GM23338 (cell line): ENCODE measurements at regions not wholly inside any gene's neighbourhood (a gene's known extent, or its start where the extent isn't known, plus 50 kb on each side); places are given as distances from the start of the nearest gene placed in this dataset.

Experiments used
- ATAC-seq: fragments of 200-7000 bp; cut with Tn5 transposase; 3 replicates; pipeline ENCODE4 v1.9.1; 2020
- DNase-seq: peaks from one replicate; pipeline ENCODE4 v3.0.0-alpha.2; 2015; ENCODE audit warnings: low spot score
- H2AFZ ChIP-seq: fragments of 200-600 bp; sonication (generic); 2 replicates; pipeline ENCODE4 v1.8.0; 2016; ENCODE audit warnings: antibody characterized with exemption, mild to moderate bottlenecking, moderate library complexity
- H3F3A ChIP-seq: fragments of 200-600 bp; sonication (generic); replicated peaks from 2 replicates; pipeline ENCODE4 v1.8.0; 2017; ENCODE audit warnings: antibody characterized with exemption, mixed run types, low read depth
- H3K27ac ChIP-seq: fragments of 200-600 bp; sonication (generic); 2 replicates; pipeline ENCODE4 v1.6.1; 2016; ENCODE audit warnings: low read depth
- H3K27me3 ChIP-seq: fragments of 200-600 bp; sonication (generic); 2 replicates; pipeline ENCODE4 v1.8.0; 2016; ENCODE audit warnings: mild to moderate bottlenecking, mixed run types, moderate library complexity; ENCODE audit not compliant: insufficient read depth
- H3K36me3 ChIP-seq: fragments of 200-600 bp; sonication (generic); 2 replicates; pipeline ENCODE4 v1.8.0; 2016; ENCODE audit warnings: mild to moderate bottlenecking; ENCODE audit not compliant: insufficient read depth
- H3K4me1 ChIP-seq: fragments of 200-600 bp; sonication (generic); 2 replicates; pipeline ENCODE4 v1.8.0; 2016; ENCODE audit warnings: mild to moderate bottlenecking, moderate library complexity; ENCODE audit not compliant: insufficient read depth
- H3K4me2 ChIP-seq: fragments of 200-600 bp; sonication (generic); 2 replicates; pipeline ENCODE4 v1.7.1; 2017; ENCODE audit warnings: mixed run types
- H3K4me3 ChIP-seq: fragments of 200-600 bp; sonication (generic); 2 replicates; pipeline ENCODE4 v1.6.1; 2016; ENCODE audit warnings: mixed run types
- H3K79me2 ChIP-seq: fragments of 200-600 bp; sonication (generic); replicated peaks from 2 replicates; pipeline ENCODE4 v1.8.0; 2017; ENCODE audit warnings: mild to moderate bottlenecking; ENCODE audit not compliant: insufficient read depth
- H3K9me2 ChIP-seq: fragments of 200-600 bp; sonication (generic); 2 replicates; pipeline ENCODE4 v1.8.0; 2017; ENCODE audit not compliant: insufficient read depth
- H4K20me1 ChIP-seq: fragments of 200-600 bp; sonication (generic); replicated peaks from 2 replicates; pipeline ENCODE4 v1.8.0; 2017; ENCODE audit warnings: mild to moderate bottlenecking; ENCODE audit not compliant: insufficient read depth
- H3K27ac Mint-ChIP-seq: 2 replicates; pipeline ENCODE4 v1.8.0; 2020; ENCODE audit warnings: inconsistent platforms, mild to moderate bottlenecking, moderate library complexity, mixed read lengths
- H3K27me3 Mint-ChIP-seq: 3 replicates; pipeline ENCODE4 v1.8.0; 2022; ENCODE audit warnings: low read depth, mild to moderate bottlenecking, moderate library complexity, mixed read lengths, inconsistent platforms; ENCODE audit not compliant: insufficient read depth, poor library complexity
- H3K36me3 Mint-ChIP-seq: 3 replicates; pipeline ENCODE4 v1.8.0; 2021; ENCODE audit warnings: low read depth, mild to moderate bottlenecking, inconsistent platforms, moderate library complexity, mixed read lengths
- H3K4me1 Mint-ChIP-seq: 3 replicates; pipeline ENCODE4 v1.8.0; 2020; ENCODE audit warnings: mild to moderate bottlenecking, inconsistent platforms, mixed read lengths
- H3K4me3 Mint-ChIP-seq: 3 replicates; pipeline ENCODE4 v1.8.0; 2021; ENCODE audit warnings: moderate library complexity, mild to moderate bottlenecking, inconsistent platforms, mixed read lengths
- H3K9me3 Mint-ChIP-seq: 3 replicates; pipeline ENCODE4 v1.8.0; 2020; ENCODE audit warnings: moderate library complexity, mild to moderate bottlenecking, inconsistent platforms, mixed read lengths
- CREB1 ChIP-seq: fragments of 250-450 bp; sonication (Bioruptor Pico); IDR thresholded peaks from 2 replicates; pipeline ENCODE4 v1.5.0; 2020; ENCODE audit warnings: low read depth, mild to moderate bottlenecking, moderate library complexity
- CTCF ChIP-seq, 2 experiments: fragments of 200-600 bp in 1 of 2; sonication (generic) in 1 of 2; conservative IDR thresholded peaks; 2 replicates each; pipeline versions ENCODE4 v1.5.1 to v1.6.1; 2016 to 2017; ENCODE audit warnings: antibody characterized with exemption in 2 of 2, low read depth in 2 of 2, mild to moderate bottlenecking in 2 of 2, moderate library complexity in 1 of 2
- ETS1 ChIP-seq: IDR thresholded peaks from 2 replicates; pipeline ENCODE4 v1.6.1; 2016; ENCODE audit warnings: antibody characterized with exemption
- JUNB ChIP-seq: IDR thresholded peaks from one replicate; pipeline ENCODE4 v1.6.1; 2016; ENCODE audit warnings: antibody characterized with exemption; ENCODE audit not compliant: unreplicated experiment
- NANOG ChIP-seq: IDR thresholded peaks from 2 replicates; pipeline ENCODE4 v1.6.1; 2016; ENCODE audit warnings: antibody characterized with exemption, borderline replicate concordance
- POLR2AphosphoS5 ChIP-seq: IDR thresholded peaks from 2 replicates; pipeline ENCODE4 v1.6.1; 2016; ENCODE audit warnings: antibody characterized with exemption, low read depth
- STAT1 ChIP-seq: IDR thresholded peaks from one replicate; pipeline ENCODE4 v1.6.1; 2016; ENCODE audit warnings: antibody characterized with exemption; ENCODE audit not compliant: unreplicated experiment
- ZNF331 ChIP-seq: fragments of 250-450 bp; sonication (Bioruptor Pico); IDR thresholded peaks from 2 replicates; pipeline ENCODE4 v1.5.0; 2020; ENCODE audit warnings: low read depth, mild to moderate bottlenecking, moderate library complexity
- TF ChIP-seq, protein P1 (sequence below): fragments of 250-450 bp; sonication (Bioruptor Pico); IDR thresholded peaks from 2 replicates; pipeline ENCODE4 v1.5.0; 2020; ENCODE audit warnings: mild to moderate bottlenecking, moderate library complexity

DNA sequence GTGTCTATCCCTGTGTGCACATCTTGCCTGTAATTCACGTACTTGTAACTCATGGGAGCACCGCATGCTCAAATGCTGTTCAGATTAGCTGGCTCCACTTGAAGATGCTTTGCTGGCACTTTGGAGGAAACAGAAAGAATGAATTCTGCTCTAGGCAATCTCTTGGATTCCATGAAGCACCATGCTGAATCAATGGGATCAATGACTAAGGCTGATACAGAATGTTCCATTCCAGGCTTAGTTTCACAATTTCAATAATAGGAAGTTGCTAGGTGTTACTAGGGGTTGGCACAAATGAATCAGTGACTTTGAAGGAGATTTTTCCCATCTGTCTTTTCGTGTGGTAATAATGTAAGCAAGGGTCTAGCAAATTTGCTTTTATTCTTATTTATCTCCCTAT lies 328.8 kb downstream of the OSR1 start:
- Histone ChIP-seq H4K20me1 (no peaks in the 10 kb centered on the region), H3K79me2 (no peaks in the 10 kb centered on the region), H3K27me3 (no peaks in the 10 kb centered on the region), H3K9me2 (peaks cover 17% of the 10 kb centered on the region), H3K36me3 (no peaks in the 10 kb centered on the region), H3K27ac (no peak overlapping the region), H3F3A (no peaks in the 10 kb centered on the region), H3K4me3 (no peak overlapping the region), H3K4me2 (no peak overlapping the region), H3K4me1 (no peaks in the 10 kb centered on the region), H2AFZ (no peak overlapping the region)
- no peak for TF ChIP-seq JUNB
- TF ChIP-seq, protein P1, sequence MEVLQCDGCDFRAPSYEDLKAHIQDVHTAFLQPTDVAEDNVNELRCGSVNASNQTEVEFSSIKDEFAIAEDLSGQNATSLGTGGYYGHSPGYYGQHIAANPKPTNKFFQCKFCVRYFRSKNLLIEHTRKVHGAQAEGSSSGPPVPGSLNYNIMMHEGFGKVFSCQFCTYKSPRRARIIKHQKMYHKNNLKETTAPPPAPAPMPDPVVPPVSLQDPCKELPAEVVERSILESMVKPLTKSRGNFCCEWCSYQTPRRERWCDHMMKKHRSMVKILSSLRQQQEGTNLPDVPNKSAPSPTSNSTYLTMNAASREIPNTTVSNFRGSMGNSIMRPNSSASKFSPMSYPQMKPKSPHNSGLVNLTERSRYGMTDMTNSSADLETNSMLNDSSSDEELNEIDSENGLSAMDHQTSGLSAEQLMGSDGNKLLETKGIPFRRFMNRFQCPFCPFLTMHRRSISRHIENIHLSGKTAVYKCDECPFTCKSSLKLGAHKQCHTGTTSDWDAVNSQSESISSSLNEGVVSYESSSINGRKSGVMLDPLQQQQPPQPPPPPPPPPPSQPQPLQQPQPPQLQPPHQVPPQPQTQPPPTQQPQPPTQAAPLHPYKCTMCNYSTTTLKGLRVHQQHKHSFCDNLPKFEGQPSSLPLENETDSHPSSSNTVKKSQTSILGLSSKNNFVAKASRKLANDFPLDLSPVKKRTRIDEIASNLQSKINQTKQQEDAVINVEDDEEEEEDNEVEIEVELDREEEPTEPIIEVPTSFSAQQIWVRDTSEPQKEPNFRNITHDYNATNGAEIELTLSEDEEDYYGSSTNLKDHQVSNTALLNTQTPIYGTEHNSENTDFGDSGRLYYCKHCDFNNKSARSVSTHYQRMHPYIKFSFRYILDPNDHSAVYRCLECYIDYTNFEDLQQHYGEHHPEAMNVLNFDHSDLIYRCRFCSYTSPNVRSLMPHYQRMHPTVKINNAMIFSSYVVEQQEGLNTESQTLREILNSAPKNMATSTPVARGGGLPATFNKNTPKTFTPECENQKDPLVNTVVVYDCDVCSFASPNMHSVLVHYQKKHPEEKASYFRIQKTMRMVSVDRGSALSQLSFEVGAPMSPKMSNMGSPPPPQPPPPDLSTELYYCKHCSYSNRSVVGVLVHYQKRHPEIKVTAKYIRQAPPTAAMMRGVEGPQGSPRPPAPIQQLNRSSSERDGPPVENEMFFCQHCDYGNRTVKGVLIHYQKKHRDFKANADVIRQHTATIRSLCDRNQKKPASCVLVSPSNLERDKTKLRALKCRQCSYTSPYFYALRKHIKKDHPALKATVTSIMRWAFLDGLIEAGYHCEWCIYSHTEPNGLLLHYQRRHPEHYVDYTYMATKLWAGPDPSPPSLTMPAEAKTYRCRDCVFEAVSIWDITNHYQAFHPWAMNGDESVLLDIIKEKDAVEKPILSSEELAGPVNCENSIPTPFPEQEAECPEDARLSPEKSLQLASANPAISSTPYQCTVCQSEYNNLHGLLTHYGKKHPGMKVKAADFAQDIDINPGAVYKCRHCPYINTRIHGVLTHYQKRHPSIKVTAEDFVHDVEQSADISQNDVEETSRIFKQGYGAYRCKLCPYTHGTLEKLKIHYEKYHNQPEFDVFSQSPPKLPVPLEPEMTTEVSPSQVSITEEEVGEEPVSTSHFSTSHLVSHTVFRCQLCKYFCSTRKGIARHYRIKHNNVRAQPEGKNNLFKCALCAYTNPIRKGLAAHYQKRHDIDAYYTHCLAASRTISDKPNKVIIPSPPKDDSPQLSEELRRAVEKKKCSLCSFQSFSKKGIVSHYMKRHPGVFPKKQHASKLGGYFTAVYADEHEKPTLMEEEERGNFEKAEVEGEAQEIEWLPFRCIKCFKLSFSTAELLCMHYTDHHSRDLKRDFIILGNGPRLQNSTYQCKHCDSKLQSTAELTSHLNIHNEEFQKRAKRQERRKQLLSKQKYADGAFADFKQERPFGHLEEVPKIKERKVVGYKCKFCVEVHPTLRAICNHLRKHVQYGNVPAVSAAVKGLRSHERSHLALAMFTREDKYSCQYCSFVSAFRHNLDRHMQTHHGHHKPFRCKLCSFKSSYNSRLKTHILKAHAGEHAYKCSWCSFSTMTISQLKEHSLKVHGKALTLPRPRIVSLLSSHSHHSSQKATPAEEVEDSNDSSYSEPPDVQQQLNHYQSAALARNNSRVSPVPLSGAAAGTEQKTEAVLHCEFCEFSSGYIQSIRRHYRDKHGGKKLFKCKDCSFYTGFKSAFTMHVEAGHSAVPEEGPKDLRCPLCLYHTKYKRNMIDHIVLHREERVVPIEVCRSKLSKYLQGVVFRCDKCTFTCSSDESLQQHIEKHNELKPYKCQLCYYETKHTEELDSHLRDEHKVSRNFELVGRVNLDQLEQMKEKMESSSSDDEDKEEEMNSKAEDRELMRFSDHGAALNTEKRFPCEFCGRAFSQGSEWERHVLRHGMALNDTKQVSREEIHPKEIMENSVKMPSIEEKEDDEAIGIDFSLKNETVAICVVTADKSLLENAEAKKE (CRISPR knock-in tag): no peak
- Mint-ChIP-seq H3K27ac (no peak overlapping the region), H3K4me3 (no peak overlapping the region), H3K9me3 (no peaks in the 10 kb centered on the region), H3K36me3 (no peaks in the 10 kb centered on the region), H3K27me3 (peaks cover under 1% of the 10 kb centered on the region), H3K4me1 (peaks cover 7% of the 10 kb centered on the region; the same call in 2 of the 3 replicates)
- DNase-seq: no peak
- ATAC-seq: no peak

- H3K4me1 ChIP-seq: no peaks in the 10 kb centered on the region
- H2AFZ ChIP-seq: no peak overlapping the region; the same call in 1 of the 2 replicates
- DNase-seq (no peak), ATAC-seq (no peak)
- Mint-ChIP-seq H3K4me1 (peaks cover 7% of the 10 kb centered on the region; the same call in 2 of the 3 replicates), H3K9me3 (no peaks in the 10 kb centered on the region), H3K36me3 (no peaks in the 10 kb centered on the region), H3K4me3 (no peak overlapping the region), H3K27me3 (peaks cover 2% of the 10 kb centered on the region), H3K27ac (no peak overlapping the region)
- no peak overlapping the region for H3K4me2 ChIP-seq
- H3K4me3 ChIP-seq: no peak overlapping the region
- H3K36me3 ChIP-seq: no peaks in the 10 kb centered on the region
- no peaks in the 10 kb centered on the region for H4K20me1 ChIP-seq
- no peaks in the 10 kb centered on the region for H3F3A ChIP-seq
- H3K27me3 ChIP-seq: no peaks in the 10 kb centered on the region
- no peaks in the 10 kb centered on the region for H3K79me2 ChIP-seq
- H3K9me2 ChIP-seq: peaks cover 11% of the 10 kb centered on the region
- H3K27ac ChIP-seq: no peak overlapping the region
- no peak for TF ChIP-seq ETS1
- no peak for TF ChIP-seq NANOG
- no peak for TF ChIP-seq STAT1
- no peak for TF ChIP-seq JUNB
- TF ChIP-seq CREB1 (CRISPR knock-in tag): no peak
- TF ChIP-seq POLR2AphosphoS5: no peak
- TF ChIP-seq CTCF (conservative IDR thresholded peaks at IDR 0.05; ENCODE audit: low read depth in 2 of 2): no peak
- TF ChIP-seq ZNF331: no peak
These were observed 329.6 kb downstream of the OSR1 start for GRCh38 chr2:19028587-19029375.
